ENCODE measurements at regions not wholly inside any gene's neighbourhood (a gene's known extent, or its start where the extent isn't known, plus 50 kb on each side); places are given as distances from the start of the nearest gene placed in this dataset.

DNA sequence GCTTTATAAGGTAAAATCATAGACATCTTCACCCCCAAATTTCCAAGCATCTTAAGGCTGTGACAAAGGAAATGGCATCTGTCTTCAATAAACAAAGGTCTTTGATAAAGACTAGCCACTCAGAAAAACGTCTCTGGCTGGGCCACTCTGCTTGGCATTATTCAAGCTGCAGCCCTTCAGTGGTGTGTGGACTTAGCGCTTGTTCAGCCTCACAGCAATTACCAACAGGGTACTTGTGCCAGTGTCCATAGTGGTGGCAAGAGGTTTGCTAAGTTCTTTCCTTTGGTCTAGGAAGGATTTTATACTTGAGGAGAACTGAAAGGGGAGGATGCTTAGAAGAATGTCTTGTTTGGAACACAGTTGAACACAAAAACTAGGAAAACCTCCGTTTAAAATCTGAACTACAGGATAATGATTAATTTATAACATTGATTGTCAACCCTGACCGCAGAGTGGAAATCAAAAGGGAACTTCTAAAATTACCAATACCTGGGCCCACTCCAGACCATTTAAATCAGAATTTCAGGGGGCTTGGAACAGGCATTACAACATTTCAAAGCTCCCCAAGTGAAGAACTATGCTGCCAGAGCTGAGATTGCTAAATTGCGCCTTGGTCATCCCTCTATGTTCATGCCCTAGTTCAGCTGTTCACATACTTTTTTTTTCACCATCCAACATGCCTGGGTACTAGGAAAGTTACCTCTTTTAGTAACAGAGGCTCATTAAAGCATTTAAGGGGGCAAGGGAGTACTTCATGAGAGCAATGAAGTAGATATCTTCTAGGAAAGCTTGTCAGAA is 378.5 kb downstream of the FRK start:
- no peak for DNase-seq
- TF ChIP-seq EZH2 (optimal IDR thresholded peaks at IDR 0.05; ENCODE audit: low read depth, low read length) (no peak), EZH2phosphoT487 (IDR thresholded peaks at IDR 0.05; ENCODE audit: low read length) (no peak)
- TF ChIP-seq, protein P1, sequence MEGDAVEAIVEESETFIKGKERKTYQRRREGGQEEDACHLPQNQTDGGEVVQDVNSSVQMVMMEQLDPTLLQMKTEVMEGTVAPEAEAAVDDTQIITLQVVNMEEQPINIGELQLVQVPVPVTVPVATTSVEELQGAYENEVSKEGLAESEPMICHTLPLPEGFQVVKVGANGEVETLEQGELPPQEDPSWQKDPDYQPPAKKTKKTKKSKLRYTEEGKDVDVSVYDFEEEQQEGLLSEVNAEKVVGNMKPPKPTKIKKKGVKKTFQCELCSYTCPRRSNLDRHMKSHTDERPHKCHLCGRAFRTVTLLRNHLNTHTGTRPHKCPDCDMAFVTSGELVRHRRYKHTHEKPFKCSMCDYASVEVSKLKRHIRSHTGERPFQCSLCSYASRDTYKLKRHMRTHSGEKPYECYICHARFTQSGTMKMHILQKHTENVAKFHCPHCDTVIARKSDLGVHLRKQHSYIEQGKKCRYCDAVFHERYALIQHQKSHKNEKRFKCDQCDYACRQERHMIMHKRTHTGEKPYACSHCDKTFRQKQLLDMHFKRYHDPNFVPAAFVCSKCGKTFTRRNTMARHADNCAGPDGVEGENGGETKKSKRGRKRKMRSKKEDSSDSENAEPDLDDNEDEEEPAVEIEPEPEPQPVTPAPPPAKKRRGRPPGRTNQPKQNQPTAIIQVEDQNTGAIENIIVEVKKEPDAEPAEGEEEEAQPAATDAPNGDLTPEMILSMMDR (IDR thresholded peaks at IDR 0.05; ENCODE audit: low read length) = no peak
- no peak overlapping the region for H3K9ac ChIP-seq (ENCODE audit: low read length)
- no peak overlapping the region for H3K4me3 ChIP-seq (ENCODE audit: low read length)
- H3K27ac ChIP-seq (ENCODE audit: low read length) = no peak overlapping the region
- no peaks in the 10 kb centered on the region for H3K36me3 ChIP-seq (replicated peaks; ENCODE audit: insufficient read depth, low read length)
- no peaks in the 10 kb centered on the region for H3K79me2 ChIP-seq (ENCODE audit: low read length)
- H4K20me1 ChIP-seq (ENCODE audit: insufficient read depth, low read length) = no peaks in the 10 kb centered on the region
- no peaks in the 10 kb centered on the region for H3F3A ChIP-seq (ENCODE audit: insufficient read depth, low read length)
- no peak overlapping the region for H3K4me2 ChIP-seq (ENCODE audit: low read depth, low read length)
- H3K4me1 ChIP-seq (ENCODE audit: low read length) = no peaks in the 10 kb centered on the region
- H2AFZ ChIP-seq (ENCODE audit: low read length) = no peak overlapping the region
- H3K27me3 ChIP-seq (replicated peaks; ENCODE audit: insufficient read depth, low read length) = no peaks in the 10 kb centered on the region
- no peaks in the 10 kb centered on the region for H3K9me3 ChIP-seq (replicated peaks; ENCODE audit: insufficient read depth, low read length)
- H3K9me2 ChIP-seq (replicated peaks; ENCODE audit: insufficient read depth, low read length) = no peaks in the 10 kb centered on the region

GRCh38 chr6:115680621-115681020 is 380.1 kb downstream of the FRK start:
- Histone ChIP-seq H3K79me2 (ENCODE audit: low read length) (no peaks in the 10 kb centered on the region), H2AFZ (ENCODE audit: low read length) (no peak overlapping the region), H3K9me3 (replicated peaks; ENCODE audit: insufficient read depth, low read length) (no peaks in the 10 kb centered on the region), H4K20me1 (ENCODE audit: insufficient read depth, low read length) (no peaks in the 10 kb centered on the region), H3K36me3 (replicated peaks; ENCODE audit: insufficient read depth, low read length) (no peaks in the 10 kb centered on the region), H3K27me3 (replicated peaks; ENCODE audit: insufficient read depth, low read length) (no peaks in the 10 kb centered on the region), H3K27ac (ENCODE audit: low read length) (no peak overlapping the region), H3K4me2 (ENCODE audit: low read depth, low read length) (no peak overlapping the region), H3K9ac (ENCODE audit: low read length) (no peak overlapping the region), H3K9me2 (replicated peaks; ENCODE audit: insufficient read depth, low read length) (no peaks in the 10 kb centered on the region), H3K4me1 (ENCODE audit: low read length) (no peaks in the 10 kb centered on the region), H3F3A (ENCODE audit: insufficient read depth, low read length) (no peaks in the 10 kb centered on the region), H3K4me3 (ENCODE audit: low read length) (no peak overlapping the region)
- no peak for DNase-seq
- TF ChIP-seq EZH2phosphoT487 (IDR thresholded peaks at IDR 0.05; ENCODE audit: low read length) (no peak), EZH2 (optimal IDR thresholded peaks at IDR 0.05; ENCODE audit: low read depth, low read length) (no peak)
- TF ChIP-seq, protein P1 (IDR thresholded peaks at IDR 0.05; ENCODE audit: low read length) = no peak

DNA sequence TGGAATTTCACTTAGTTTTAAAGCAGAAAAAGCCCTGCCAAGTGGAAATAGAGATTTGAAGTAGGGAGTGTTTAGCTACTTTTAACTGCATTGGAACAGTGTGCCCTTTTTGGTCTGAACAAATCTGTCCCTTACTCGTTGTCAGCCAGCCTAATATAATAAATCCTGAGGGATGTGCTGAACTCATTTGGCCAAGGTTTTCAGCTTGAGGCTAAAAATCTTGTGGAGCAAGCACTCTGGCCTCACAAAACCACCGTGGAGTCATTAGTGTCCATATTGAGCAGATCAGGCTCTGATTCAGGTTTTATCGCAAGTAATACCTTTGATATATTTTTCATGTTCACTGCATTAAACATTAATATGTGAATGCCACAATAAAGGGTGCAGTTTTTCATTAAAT is 383.5 kb downstream of the FRK start:
- no peak overlapping the region for H3K9ac ChIP-seq (ENCODE audit: low read length)
- no peaks in the 10 kb centered on the region for H3K79me2 ChIP-seq (ENCODE audit: low read length)
- TF ChIP-seq EZH2phosphoT487 (IDR thresholded peaks at IDR 0.05; ENCODE audit: low read length) (no peak), EZH2 (optimal IDR thresholded peaks at IDR 0.05; ENCODE audit: low read depth, low read length) (no peak)
- TF ChIP-seq, protein P1 (IDR thresholded peaks at IDR 0.05; ENCODE audit: low read length) = no peak
- no peaks in the 10 kb centered on the region for H3K36me3 ChIP-seq (replicated peaks; ENCODE audit: insufficient read depth, low read length)
- no peaks in the 10 kb centered on the region for H3K4me1 ChIP-seq (ENCODE audit: low read length)
- H2AFZ ChIP-seq (ENCODE audit: low read length) = no peak overlapping the region
- no peaks in the 10 kb centered on the region for H3K27me3 ChIP-seq (replicated peaks; ENCODE audit: insufficient read depth, low read length)
- H4K20me1 ChIP-seq (ENCODE audit: insufficient read depth, low read length) = no peaks in the 10 kb centered on the region
- H3K27ac ChIP-seq (ENCODE audit: low read length) = no peak overlapping the region
- H3K9me3 ChIP-seq (replicated peaks; ENCODE audit: insufficient read depth, low read length) = no peaks in the 10 kb centered on the region
- no peak overlapping the region for H3K4me3 ChIP-seq (ENCODE audit: low read length)
- no peak overlapping the region for H3K4me2 ChIP-seq (ENCODE audit: low read depth, low read length)
- no peaks in the 10 kb centered on the region for H3F3A ChIP-seq (ENCODE audit: insufficient read depth, low read length)
- no peak for DNase-seq
- no peaks in the 10 kb centered on the region for H3K9me2 ChIP-seq (replicated peaks; ENCODE audit: insufficient read depth, low read length)
